ENCODE measurements at regions not wholly inside any gene's neighbourhood (a gene's known extent, or its start where the extent isn't known, plus 50 kb on each side); places are given as distances from the start of the nearest gene placed in this dataset.

DNA sequence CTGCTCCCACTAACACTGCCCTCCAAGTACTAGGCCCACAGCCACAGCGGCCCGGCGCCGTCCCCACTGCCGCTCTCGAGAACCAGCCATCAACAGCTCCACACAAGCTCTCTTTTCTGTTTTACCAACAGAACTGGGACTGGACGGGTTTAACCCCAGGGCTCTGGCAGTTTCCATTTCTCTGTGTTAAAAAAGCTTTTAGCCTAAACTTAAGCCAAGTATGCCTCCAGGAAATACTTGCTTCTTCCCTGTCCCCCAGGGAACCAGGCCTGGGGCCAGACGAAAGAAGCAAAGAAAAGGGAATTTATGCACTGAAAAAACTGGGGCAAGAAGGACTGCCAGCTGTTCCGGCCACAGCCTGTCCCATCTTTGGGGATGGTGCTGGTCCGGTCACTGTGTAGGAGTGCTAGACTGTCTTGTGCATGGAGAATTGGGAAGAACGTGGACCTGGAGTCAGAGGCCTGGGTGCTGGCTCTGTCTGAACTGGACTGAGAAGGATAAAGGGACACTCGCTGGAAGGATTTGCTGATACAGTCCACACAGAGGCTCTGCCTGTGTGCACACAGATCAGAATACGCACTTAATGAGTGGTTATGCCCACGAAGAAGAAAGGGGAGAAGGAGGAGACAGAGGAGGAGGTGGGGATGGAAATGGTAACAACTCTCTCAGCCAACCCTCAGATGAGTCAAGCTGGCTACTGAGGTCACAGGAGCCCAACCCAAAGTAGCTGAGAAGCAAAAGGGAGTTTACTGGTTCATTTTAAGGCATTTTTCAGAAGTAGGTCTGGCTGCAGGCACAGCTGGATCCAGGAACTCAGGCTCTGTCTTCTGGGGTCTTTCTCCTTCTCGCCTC, 254.4 kb upstream of the PMEPA1 start:
- TF ChIP-seq, protein P1, sequence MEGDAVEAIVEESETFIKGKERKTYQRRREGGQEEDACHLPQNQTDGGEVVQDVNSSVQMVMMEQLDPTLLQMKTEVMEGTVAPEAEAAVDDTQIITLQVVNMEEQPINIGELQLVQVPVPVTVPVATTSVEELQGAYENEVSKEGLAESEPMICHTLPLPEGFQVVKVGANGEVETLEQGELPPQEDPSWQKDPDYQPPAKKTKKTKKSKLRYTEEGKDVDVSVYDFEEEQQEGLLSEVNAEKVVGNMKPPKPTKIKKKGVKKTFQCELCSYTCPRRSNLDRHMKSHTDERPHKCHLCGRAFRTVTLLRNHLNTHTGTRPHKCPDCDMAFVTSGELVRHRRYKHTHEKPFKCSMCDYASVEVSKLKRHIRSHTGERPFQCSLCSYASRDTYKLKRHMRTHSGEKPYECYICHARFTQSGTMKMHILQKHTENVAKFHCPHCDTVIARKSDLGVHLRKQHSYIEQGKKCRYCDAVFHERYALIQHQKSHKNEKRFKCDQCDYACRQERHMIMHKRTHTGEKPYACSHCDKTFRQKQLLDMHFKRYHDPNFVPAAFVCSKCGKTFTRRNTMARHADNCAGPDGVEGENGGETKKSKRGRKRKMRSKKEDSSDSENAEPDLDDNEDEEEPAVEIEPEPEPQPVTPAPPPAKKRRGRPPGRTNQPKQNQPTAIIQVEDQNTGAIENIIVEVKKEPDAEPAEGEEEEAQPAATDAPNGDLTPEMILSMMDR (conservative IDR thresholded peaks at IDR 0.05; ENCODE audit: low read length) = no peak
- TF ChIP-seq EZH2phosphoT487 (IDR thresholded peaks at IDR 0.05; ENCODE audit: borderline replicate concordance, low read depth, low read length) = no peak

Measured in OCI-LY7 (cell line).